WTC11 (cell line): ENCODE measurements at regions not wholly inside any gene's neighbourhood (a gene's known extent, or its start where the extent isn't known, plus 50 kb on each side); places are given as distances from the start of the nearest gene placed in this dataset.

ENCODE experiments used
- ATAC-seq: fragments of 200-7000 bp; cut with Tn5 transposase; 2 replicates; pipeline ENCODE4 v1.10.0; 2021; ENCODE audit warnings: mild to moderate bottlenecking, moderate library complexity
- CTCF ChIA-PET: fragments of 300-600 bp; sonication (Branson Sonifier 250); formaldehyde crosslinking; loops from one replicate; lab custom pipeline; 2021; ENCODE audit warnings: antibody characterized with exemption; lab: Charles Lee
- POLR2A ChIA-PET: fragments of 350-600 bp; sonication (Branson Sonifier 250); formaldehyde crosslinking; loops from one replicate; lab custom pipeline; 2021; ENCODE audit warnings: antibody characterized with exemption; lab: Charles Lee
- DNase-seq: peaks from one replicate; pipeline ENCODE4 v3.0.0; 2021; ENCODE audit warnings: low spot score
- H3K27ac Mint-ChIP-seq: 2 replicates; pipeline ENCODE4 v1.8.0; 2021; ENCODE audit warnings: mixed read lengths
- H3K27me3 Mint-ChIP-seq: 2 replicates; pipeline ENCODE4 v1.8.0; 2021; ENCODE audit warnings: low read depth, mild to moderate bottlenecking, moderate library complexity, mixed read lengths
- H3K36me3 Mint-ChIP-seq: 2 replicates; pipeline ENCODE4 v1.8.0; 2021; ENCODE audit warnings: mixed read lengths
- H3K4me1 Mint-ChIP-seq: 2 replicates; pipeline ENCODE4 v1.8.0; 2022; ENCODE audit warnings: mixed read lengths
- H3K4me3 Mint-ChIP-seq: 2 replicates; pipeline ENCODE4 v1.8.0; 2021; ENCODE audit warnings: mild to moderate bottlenecking, moderate library complexity, mixed read lengths
- H3K9me3 Mint-ChIP-seq: 2 replicates; pipeline ENCODE4 v1.8.0; 2021; ENCODE audit warnings: mixed read lengths
- ARID4B ChIP-seq: sonication (generic); formaldehyde crosslinking; IDR thresholded peaks from 2 replicates; pipeline ENCODE4 v1.8.0; 2023; ENCODE audit warnings: missing genetic modification reagents, mild to moderate bottlenecking, borderline replicate concordance
- ATF1 ChIP-seq: sonication (generic); formaldehyde crosslinking; IDR thresholded peaks from 2 replicates; pipeline ENCODE4 v1.8.1; 2023; ENCODE audit warnings: mild to moderate bottlenecking, moderate library complexity, missing genetic modification reagents
- CREB1 ChIP-seq: sonication (generic); formaldehyde crosslinking; IDR thresholded peaks from 2 replicates; pipeline ENCODE4 v1.8.0; 2023; ENCODE audit warnings: mild to moderate bottlenecking, missing genetic modification reagents
- CTCF ChIP-seq: fragments of 200-600 bp; IDR thresholded peaks from 2 replicates; pipeline ENCODE4 v1.8.0; 2022; ENCODE audit warnings: antibody characterized with exemption
- E2F4 ChIP-seq: sonication (generic); formaldehyde crosslinking; IDR thresholded peaks from 2 replicates; pipeline ENCODE4 v1.8.1; 2022; ENCODE audit warnings: low read depth, mild to moderate bottlenecking, moderate library complexity, missing genetic modification reagents, borderline replicate concordance
- EMX1 ChIP-seq: fragments of 250-450 bp; sonication (Bioruptor Pico); IDR thresholded peaks from 2 replicates; pipeline ENCODE4 v1.8.0; 2021; ENCODE audit warnings: mild to moderate bottlenecking
- ETV6 ChIP-seq: sonication (generic); formaldehyde crosslinking; IDR thresholded peaks from 2 replicates; pipeline ENCODE4 v1.8.1; 2022; ENCODE audit warnings: mild to moderate bottlenecking, missing genetic modification reagents
- FOXP4 ChIP-seq: sonication (generic); formaldehyde crosslinking; IDR thresholded peaks from 2 replicates; pipeline ENCODE4 v1.8.0; 2022; ENCODE audit warnings: mild to moderate bottlenecking, missing genetic modification reagents
- KAT7 ChIP-seq: sonication (generic); formaldehyde crosslinking; IDR thresholded peaks from 2 replicates; pipeline ENCODE4 v1.8.1; 2023; ENCODE audit warnings: missing genetic modification reagents, mild to moderate bottlenecking, borderline replicate concordance
- MXD4 ChIP-seq: fragments of 250-450 bp; sonication (Bioruptor Pico); IDR thresholded peaks from 2 replicates; pipeline ENCODE4 v1.8.0; 2021; ENCODE audit warnings: mild to moderate bottlenecking, moderate library complexity, borderline replicate concordance
- MYBL2 ChIP-seq: sonication (generic); formaldehyde crosslinking; IDR thresholded peaks from 2 replicates; pipeline ENCODE4 v1.8.1; 2023; ENCODE audit warnings: mild to moderate bottlenecking, moderate library complexity, missing genetic modification reagents
- NFYB ChIP-seq: sonication (generic); formaldehyde crosslinking; conservative IDR thresholded peaks from 2 replicates; pipeline ENCODE4 v1.8.0; 2022; ENCODE audit warnings: low read depth, missing genetic modification reagents
- NR2C2 ChIP-seq: sonication (generic); formaldehyde crosslinking; IDR thresholded peaks from 2 replicates; pipeline ENCODE4 v1.8.0; 2022; ENCODE audit warnings: mild to moderate bottlenecking, missing genetic modification reagents
- PREB ChIP-seq: sonication (generic); formaldehyde crosslinking; IDR thresholded peaks from 2 replicates; pipeline ENCODE4 v1.8.1; 2022; ENCODE audit warnings: mild to moderate bottlenecking, missing genetic modification reagents, moderate library complexity, borderline replicate concordance
- SMAD3 ChIP-seq: sonication (generic); formaldehyde crosslinking; IDR thresholded peaks from 2 replicates; pipeline ENCODE4 v1.8.0; 2022; ENCODE audit warnings: missing genetic modification reagents, mild to moderate bottlenecking, borderline replicate concordance
- TCF7 ChIP-seq: sonication (generic); formaldehyde crosslinking; IDR thresholded peaks from 2 replicates; pipeline ENCODE4 v1.8.0; 2022; ENCODE audit warnings: mild to moderate bottlenecking, low read depth, missing genetic modification reagents, moderate library complexity
- TEAD1 ChIP-seq: sonication (generic); formaldehyde crosslinking; IDR thresholded peaks from 2 replicates; pipeline ENCODE4 v1.8.0; 2022; ENCODE audit warnings: mild to moderate bottlenecking, missing genetic modification reagents
- USF2 ChIP-seq: sonication (generic); formaldehyde crosslinking; IDR thresholded peaks from 2 replicates; pipeline ENCODE4 v1.8.1; 2023; ENCODE audit warnings: mild to moderate bottlenecking, missing genetic modification reagents, moderate library complexity
- ZNF219 ChIP-seq: sonication (generic); formaldehyde crosslinking; IDR thresholded peaks from 2 replicates; pipeline ENCODE4 v1.8.0; 2023; ENCODE audit warnings: missing genetic modification reagents, mild to moderate bottlenecking, borderline replicate concordance
- ZNF512 ChIP-seq: sonication (generic); formaldehyde crosslinking; IDR thresholded peaks from 2 replicates; pipeline ENCODE4 v1.8.1; 2022; ENCODE audit warnings: missing genetic modification reagents, borderline replicate concordance

- peaks cover 32% of the 10 kb centered on the region for H3K4me1 Mint-ChIP-seq
These were observed 367.8 kb upstream of the IL12A start for GRCh38 chr3:159620873-159621272.

GRCh38 chr3:159624616-159625015 lies 364.0 kb upstream of the IL12A start:
- Mint-ChIP-seq H3K27me3 (no peaks in the 10 kb centered on the region), H3K36me3 (no peaks in the 10 kb centered on the region), H3K9me3 (no peaks in the 10 kb centered on the region), H3K4me3 (no peak overlapping the region), H3K27ac (no peak overlapping the region), H3K4me1 (peaks cover 7% of the 10 kb centered on the region)
- ATAC-seq (no peak), DNase-seq (no peak)
- ChIA-PET POLR2A (no interaction called here), CTCF (interaction anchor here (1.1 to 1.6 kb wide), 2 partner anchors 181 to 363 kb away, joined by 3 to 7 read pairs; partner anchors contain the start of gene IL12A)
- TF ChIP-seq NR2C2 (CRISPR knock-in tag), result no peak
- TF ChIP-seq MYBL2 (CRISPR knock-in tag), result no peak
- TF ChIP-seq USF2 (CRISPR knock-in tag), result no peak
- TF ChIP-seq CTCF, result no peak
- TF ChIP-seq CREB1, result no peak
- TF ChIP-seq ETV6 (CRISPR knock-in tag), result no peak
- TF ChIP-seq TEAD1, result no peak
- TF ChIP-seq MXD4 (CRISPR knock-in tag), result no peak
- TF ChIP-seq KAT7 (CRISPR knock-in tag), result no peak
- no peak for TF ChIP-seq ARID4B
- no peak for TF ChIP-seq PREB (CRISPR knock-in tag)
- no peak for TF ChIP-seq ZNF512 (CRISPR knock-in tag)
- no peak for TF ChIP-seq ZNF219 (CRISPR knock-in tag)
- no peak for TF ChIP-seq NFYB (CRISPR knock-in tag)
- no peak for TF ChIP-seq TCF7
- no peak for TF ChIP-seq E2F4 (CRISPR knock-in tag)

More at GRCh38 chr3:159620873-159621272, 367.8 kb upstream of the IL12A start:
- no peak for ATAC-seq
- H3K36me3 Mint-ChIP-seq, result no peaks in the 10 kb centered on the region
- no peak for DNase-seq
- no peak overlapping the region for H3K27ac Mint-ChIP-seq
- POLR2A ChIA-PET, result no interaction called here
- CTCF ChIA-PET, result interaction anchor here (1.5 kb wide), 1 partner anchor 184 kb away, joined by 3 read pairs; no protein-coding TSS in a partner anchor
- TF ChIP-seq EMX1 (CRISPR knock-in tag), result no peak
- no peak for TF ChIP-seq ATF1 (CRISPR knock-in tag)
- no peak for TF ChIP-seq FOXP4 (CRISPR knock-in tag)
- TF ChIP-seq SMAD3, result no peak
- H3K9me3 Mint-ChIP-seq, result no peaks in the 10 kb centered on the region
- no peak overlapping the region for H3K4me3 Mint-ChIP-seq
- no peaks in the 10 kb centered on the region for H3K27me3 Mint-ChIP-seq
